Stromal cell of bone marrow (primary cell): ENCODE measurements at regions not wholly inside any gene's neighbourhood (a gene's known extent, or its start where the extent isn't known, plus 50 kb on each side); places are given as distances from the start of the nearest gene placed in this dataset.
"Not testable (repeated sequence)": the region's sequence is repeated elsewhere in the genome, so short reads cannot be mapped to it uniquely, and the experiment has no call there.

Experiments
- DNase-seq: peaks from one replicate; pipeline ENCODE4 v3.0.0-alpha.2; 2012; ENCODE audit warnings: low read depth

DNA sequence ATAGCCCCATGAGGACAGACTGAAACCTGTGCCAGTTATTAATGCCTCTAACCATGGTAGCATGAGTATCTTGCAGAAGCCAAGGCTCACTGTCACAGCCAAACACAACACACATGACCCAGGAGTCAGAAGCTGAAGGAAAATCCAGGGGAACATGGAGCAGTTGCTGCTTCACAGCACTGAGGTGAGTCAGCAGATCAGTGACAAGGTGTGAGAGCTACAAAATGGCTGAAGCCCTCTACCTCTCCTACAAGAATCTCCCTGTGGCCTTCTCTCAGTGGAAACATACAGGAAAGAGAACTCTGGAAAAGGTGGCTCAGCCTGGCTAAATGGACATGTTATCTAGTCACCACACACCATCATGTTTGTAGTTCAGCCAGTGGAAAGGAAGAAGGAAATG lies 93.5 kb downstream of the NAB1 start:
- DNase-seq, result no peak

DNA sequence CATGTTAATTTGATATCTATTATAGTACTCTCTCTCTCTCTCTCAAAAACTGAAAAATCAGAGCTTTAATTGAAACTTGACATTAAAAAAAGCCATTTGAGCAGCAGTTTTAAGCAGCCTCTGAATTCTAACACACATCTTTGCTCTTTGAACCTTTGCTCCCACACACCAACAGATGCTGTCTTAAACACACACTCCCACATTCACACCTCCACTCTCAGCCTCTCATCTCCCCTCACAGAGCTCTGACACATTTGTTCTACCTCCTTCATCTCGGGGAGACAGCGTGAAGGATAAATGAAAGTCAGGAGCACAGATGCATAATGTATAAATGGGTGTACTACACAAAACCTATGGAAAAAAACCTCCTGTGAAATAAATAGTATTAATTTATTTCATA lies 95.2 kb downstream of the NAB1 start:
- no peak for DNase-seq

DNA sequence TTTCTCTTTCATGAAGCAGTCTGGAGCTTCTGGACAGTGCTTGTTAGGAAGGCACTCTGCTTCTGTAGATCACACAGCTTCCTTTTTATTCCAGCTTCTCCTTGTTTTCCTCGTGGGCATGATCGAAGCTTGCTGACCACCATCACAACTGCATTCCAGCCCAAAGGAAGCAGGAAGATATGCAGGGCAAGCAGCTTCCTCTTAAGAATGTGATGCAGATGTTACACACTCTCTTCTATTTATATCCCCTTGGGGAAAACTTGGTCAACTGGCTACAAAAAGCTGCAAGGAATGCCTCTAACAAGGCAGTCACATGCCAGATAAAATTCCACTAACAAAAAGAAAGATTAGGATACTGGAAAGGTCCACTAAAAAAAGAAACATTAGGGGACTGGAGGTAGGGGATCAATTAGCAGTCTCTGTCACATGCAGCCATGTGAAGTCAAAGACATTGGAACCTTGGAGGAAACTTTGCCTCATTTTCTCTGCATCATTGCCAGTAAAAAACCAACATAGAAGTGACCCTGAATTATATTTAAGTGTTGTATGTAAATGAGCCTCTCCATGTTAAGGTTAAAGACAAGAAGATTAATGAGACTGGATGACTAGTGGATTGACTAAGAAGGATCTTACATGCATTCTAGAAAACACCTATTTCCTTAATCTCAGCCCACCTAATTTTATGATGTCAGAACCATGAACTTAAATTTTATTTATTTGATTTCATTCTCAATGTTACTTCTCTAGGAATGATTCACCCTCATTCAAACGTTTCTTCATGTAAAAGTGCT lies 98.3 kb downstream of the NAB1 start:
- no peak for DNase-seq

DNA sequence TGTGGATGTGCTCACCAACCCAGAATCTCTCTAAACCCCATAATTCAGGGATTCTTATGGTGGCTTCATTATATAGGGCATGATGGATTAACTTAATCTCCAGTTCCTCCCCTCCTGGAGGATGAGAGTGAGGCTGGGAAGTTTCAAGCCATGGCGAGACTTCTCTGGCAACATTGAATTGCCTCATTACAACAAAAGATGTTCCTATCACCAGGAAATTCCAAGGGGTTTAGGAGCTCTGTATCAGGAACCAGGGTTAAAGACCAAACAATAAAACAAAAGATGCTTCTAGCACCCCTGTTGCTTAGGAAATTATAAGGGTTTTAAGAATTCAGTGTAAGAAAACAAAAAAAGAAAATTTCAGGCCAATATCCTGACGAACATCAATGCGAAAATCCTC lies 100.1 kb downstream of the NAB1 start:
- DNase-seq, result no peak

DNA sequence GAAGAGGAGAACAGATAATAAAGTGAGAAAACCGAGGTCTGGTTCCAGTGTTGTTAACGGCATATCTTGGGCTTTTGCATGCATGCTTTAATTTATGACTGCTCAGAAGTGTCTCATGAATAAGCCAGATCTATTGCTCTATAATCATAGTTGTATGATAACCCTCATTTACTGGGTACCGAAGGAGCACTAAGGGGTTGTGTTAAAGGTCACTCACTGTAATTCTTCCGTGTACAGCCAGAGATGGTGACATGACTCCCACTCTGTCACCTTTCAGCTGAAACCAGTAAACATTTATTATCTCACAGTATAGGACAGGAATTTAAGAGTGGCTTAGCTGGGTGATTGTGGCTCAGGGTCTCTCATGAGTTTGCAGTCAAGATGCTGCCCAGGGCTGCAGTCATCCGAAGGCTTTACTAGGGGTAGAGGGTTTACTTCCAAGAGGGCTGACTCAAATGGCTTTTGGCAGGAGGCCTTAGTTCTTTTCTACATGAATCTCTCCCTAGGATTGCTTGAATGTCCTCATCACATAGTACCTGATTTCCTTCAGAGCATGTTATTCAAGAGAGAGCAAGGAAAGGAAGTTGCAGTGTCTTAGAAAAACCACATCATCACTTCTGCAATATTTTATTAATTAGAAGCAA lies 107.0 kb downstream of the NAB1 start:
- DNase-seq, result no peak

DNA sequence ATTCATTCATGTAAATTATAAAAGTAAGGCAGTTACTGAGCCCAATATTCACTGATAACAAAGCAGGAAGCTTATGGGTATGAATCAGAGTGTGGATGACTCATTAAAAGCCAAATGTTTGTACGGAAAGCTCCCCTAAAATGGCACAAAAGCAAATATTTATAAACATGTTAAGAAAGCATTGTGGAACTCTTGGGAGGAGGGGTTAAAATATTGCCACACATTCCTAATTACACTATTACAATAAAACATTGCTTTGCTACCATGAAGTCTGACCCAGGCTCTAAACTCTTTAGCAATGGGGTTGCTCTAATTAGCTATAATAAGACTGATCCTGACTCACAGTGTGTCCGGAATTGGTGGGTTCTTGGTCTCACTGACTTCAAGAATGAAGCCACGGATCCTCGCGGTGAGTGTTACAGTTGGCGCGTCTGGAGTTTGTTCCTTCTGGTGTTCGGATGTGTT lies 110.9 kb downstream of the NAB1 start:
- peak; percentile 57 for DNase-seq

DNA sequence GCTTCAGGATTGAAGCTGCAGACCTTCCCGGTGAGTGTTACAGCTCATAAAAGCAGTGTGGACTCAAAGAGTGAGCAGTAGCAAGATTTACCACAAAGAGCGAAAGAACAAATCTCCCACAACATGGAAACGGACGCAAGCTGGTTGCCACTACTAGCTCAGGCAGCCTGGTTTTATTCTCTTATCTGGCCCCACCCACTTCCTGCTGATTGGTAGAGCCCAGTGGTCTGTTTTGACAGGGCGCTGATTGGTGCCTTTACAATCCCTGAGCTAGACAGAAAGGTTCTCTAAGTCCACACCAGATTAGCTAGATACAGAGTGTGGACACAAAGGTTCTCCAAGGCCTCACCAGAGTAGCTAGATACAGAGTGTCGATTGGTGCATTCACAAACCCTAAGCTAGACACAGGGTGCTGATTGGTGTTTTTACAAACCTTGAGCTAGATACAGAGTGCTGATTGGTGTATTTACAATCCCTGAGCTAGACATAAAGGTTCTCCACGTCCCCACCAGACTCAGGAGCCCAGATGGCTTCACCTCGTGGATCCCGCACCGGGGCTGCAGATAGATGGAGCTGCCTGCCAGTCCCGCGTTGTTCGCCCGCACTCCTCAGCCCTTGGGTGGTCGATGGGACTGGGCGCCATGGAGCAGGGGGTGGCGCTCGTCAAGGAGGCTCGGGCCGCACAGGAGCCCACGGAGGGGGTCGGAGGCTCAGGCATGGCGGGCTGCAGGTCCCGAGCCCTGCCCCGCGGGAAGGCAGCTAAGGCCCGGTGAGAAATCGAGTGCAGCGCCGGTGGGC lies 111.7 kb downstream of the NAB1 start:
- DNase-seq, result not testable (repeated sequence)

DNA sequence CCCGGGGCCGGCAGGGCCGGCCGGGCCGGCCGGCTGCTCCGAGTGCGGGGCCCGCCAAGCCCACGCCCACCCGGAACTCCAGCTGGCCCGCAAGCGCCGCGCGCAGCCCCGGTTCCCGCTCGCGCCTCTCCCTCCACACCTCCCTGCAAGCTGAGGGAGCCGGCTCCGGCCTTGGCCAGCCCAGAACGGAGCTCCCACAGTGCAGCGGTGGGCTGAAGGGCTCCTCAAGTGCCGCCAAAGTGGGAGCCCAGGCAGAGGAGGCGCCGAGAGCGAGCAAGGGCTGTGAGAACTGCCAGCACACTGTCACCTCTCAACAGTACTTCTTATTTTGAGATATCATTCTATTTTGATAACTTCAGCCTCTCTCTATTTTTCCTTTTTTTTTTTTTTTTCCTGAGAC lies 112.3 kb downstream of the NAB1 start:
- not testable (repeated sequence) for DNase-seq

DNA sequence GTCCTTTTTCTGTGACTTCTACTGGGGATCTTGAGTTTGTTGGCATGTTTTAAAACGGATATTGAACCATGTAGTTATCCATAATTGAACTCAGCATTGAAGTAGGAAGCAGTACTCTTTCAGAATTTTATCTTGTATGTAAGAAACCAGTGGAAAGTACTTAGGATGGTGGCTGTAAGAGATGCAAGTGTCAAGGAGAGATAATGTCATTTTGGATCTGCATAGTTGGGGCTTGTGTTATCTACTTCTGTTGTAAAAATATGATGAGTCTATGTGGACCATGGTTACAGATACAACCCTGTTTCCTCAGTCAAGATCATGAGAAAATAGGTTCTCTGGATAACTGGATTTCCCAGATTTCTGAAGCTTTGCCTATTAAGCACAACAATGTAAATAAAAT lies 113.7 kb downstream of the NAB1 start:
- DNase-seq, result no peak

DNA sequence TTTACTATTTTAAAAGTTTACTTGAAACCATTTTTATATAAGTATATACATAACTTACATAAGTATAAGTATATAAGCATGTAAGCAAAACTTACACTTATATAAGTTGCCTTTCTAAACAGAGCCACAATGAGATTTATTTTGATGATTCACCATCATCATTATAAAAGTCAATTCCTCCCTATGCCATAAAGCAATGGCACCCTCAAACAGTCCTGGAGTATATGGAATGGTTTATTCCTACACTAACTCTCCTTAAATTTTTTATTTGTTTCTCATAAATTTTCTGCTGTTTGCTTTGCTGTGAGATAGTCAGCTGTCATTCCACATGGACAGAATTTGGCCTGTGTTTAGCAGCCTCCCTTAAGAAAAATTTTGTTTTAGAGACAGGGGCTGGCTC lies 114.2 kb downstream of the NAB1 start:
- no peak for DNase-seq

DNA sequence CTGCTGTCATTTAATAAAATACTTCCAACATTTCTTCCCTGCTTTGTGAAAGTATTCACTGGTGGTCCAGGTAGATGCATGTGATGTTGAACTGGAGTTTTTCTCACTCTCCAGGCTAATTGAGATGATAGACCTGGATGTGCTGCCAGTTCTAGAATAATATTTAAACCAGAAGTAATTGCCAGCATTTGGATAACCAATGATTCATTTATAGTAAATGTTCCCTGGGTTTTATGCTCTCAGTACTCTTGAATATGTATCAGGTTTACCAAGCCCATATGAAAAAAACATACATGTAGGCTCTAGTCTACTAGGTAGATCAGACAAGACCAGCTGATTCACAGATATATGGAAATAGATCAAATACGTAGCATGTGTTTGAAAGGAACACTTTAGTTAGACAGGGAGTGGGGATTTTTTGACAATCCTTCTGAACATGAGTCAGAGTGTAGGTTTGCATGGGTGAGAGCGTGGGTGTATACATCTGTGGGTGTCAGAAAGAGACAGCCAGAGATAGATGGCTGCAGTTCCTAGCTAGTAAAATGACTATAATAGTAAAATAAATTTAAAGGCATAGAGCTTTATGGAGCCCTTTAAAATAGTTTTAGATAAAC lies 115.1 kb downstream of the NAB1 start:
- DNase-seq, result no peak

DNA sequence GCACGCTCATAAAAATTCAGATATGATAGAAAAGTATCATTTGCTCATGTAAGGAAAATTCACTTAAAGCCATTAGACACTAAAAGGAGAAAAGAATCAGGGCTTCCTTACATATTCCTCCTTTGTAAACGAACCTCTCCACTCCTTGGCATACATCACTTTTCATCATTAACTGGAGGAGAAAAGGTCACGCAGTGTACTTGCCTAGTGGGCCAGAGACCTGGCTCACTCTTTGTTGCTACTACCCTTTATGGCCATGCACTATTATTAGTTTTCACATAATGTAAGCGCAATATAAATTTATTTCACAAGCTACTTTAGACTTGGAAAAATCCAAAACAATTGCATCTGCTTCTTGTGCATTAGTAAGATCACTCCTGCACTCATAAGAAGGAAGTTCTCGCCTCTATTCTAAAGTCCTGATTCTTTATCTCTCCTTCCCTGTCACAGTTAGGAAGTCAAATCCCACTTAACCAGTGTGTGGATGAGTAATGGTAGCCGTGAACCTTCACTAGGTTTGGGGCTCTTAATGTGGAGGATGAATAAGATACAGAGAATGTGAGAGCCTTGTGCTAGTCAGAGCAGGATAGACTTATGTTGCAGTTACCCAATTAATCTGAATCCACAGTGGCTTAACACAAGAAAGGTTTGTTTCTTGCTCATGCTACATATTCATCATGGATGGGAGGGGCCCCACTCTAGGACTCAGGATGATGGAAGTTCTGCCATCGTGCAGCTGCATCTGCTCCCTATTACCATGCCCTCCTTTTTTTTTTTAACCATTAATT lies 115.0 kb upstream of the GLS start:
- DNase-seq, result peak; percentile 56

DNA sequence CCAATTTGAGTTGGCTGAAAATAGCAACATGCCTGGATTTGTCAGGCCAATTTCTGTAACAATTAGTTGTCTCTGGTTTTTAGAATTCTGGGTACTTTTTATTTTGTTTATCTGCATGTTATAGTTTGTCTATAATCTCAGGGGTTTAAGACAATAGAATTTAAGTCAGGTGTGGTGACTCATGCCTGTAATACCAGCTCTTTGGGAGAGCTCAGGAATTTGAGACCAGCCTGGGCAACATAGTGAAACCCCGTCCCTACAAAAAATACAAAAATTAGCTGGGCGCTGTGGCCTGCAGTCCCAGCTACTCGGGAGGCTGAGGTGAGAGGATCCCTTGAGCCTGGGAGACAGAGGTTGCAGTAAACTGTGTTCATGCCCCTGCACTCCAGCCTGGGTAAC lies 114.4 kb upstream of the GLS start:
- DNase-seq, result no peak

DNA sequence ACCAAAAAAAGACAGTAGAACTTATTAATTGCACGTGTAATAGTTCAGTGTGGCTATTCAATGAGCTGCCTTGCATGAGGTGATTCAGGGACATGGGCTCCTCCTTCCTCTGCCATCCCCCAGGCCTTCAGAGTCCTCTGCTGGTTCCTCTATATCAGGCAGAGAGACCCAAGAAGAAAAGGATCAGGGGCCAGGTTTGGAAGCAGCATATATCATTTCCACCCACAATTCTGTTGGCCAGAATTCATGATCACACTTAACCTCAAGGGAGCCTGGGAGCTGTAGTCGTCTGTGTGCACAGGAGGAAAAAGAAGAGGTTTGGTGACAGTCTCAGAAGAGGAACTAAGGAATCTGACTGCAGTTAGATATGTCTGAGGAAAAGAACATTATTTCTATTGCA lies 114.0 kb upstream of the GLS start:
- DNase-seq, result no peak

DNA sequence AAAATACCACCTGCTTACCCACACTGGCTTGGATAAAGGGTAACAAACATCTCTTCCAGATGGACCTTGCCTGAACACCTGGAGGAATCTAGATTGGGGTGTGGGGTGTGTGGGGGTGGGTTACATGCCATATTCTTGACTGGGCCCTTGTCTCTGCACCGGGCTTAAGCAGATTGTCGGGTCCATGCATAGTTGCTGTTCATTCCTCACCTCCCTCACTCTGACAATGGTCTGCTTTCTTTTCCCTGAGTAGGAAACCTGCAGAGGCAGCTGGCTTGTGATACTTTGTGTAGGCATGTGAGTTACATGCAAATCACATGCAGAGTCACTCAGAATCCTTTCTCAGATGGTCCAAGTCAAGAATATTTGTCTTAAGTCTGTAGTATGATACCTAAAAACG lies 112.8 kb upstream of the GLS start:
- DNase-seq, result no peak

DNA sequence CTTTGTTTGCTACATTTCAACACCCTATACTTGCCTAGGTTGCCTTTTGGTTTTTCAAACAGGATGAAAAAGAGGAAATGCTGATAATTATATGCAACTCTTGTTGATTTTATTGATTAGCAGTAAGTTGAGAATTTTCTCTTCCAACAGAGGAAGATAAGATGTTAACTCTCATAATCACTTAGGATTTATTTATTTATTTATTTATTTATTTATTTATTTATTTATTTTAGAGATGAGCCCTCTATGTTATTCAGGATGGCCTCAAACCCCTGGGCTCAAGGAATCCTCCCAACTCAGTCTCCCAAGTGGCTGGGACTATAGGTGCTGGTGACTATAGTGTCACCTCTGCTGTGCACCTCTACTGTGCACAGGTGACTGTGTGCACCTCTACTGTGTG lies 111.4 kb upstream of the GLS start:
- no peak for DNase-seq

DNA sequence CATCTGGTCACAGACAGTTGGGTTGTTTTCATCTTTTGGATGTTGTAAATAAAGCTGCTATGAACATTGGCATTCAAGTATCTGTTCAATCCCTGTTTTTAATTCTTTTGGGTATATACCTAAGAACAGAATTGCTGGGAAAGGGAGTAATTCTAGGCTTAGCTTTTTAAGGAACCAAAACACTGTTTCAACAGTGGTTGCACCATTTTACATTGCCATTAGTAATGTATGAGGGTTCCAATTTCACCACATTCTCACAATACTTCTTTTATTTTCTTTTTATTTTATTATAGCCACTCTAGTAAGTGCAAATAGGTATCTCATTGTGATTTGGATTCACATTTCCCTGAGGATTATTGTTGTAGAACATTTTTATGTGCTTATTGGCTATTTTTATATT lies 108.9 kb upstream of the GLS start:
- no peak for DNase-seq

DNA sequence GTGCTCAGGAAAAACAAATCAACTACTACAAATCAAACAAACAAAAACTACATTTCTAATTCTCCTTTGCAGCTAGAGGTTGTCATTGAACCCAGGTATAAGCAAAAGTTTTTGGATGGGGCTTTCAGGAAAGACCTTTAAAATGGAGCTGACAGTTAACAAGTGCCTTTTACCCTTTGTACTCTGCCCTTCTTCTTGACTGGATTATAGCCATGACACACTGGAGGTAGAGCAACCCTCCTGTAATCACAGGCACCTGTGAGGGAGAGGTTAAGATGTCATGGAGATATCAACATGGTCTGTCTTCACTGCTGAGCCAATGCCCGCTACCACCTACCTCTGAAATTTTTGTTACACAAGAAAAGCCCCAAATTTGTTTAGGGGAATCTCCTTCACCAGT lies 100.0 kb upstream of the GLS start:
- no peak for DNase-seq

DNA sequence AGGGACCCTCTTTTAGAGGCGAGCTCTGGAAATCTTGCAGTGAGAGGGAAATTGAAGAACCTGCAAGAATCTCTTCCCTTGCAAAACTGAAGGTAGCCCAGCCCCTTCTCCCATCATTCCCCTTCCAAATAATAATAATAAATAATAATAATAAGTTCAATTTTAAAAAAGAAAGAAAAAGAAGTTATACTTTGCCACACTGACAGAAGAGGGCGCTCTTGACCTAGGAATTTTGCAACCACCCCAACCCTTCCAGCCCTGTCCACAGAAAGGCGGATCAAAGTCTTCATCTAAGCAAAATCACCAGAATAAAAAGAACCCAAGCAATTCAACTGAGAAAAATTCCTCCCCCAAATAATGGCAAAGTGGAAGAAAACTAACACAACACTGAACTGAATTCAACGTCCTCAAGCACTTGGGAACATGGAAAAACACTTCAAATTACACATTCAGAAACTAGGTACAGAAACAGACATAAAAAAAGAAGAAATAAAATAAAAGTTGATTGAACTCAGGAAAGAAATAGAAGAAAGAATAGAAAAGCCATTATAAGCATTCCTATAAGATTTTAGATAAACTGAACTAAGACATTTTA lies 98.9 kb upstream of the GLS start:
- DNase-seq, result peak; percentile 44

DNA sequence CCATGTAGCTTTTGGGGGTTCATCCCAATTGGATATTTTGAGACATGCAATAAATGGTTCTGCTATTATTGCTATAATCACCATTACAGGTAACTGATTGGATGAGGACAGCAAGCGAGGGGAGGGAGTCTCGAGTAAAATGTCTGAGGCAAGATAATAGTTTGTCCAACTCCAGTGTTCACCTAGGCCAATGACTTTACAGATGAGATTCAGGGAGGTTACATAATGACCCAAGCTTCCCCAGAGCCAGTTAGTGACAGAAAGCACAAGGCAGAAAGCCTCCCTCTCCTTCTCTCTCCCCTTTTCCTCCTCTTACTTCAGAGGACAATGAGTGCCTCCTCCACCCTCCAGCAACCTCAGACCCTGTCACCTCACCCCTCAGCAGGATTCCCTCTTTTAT lies 98.4 kb upstream of the GLS start:
- no peak for DNase-seq

DNA sequence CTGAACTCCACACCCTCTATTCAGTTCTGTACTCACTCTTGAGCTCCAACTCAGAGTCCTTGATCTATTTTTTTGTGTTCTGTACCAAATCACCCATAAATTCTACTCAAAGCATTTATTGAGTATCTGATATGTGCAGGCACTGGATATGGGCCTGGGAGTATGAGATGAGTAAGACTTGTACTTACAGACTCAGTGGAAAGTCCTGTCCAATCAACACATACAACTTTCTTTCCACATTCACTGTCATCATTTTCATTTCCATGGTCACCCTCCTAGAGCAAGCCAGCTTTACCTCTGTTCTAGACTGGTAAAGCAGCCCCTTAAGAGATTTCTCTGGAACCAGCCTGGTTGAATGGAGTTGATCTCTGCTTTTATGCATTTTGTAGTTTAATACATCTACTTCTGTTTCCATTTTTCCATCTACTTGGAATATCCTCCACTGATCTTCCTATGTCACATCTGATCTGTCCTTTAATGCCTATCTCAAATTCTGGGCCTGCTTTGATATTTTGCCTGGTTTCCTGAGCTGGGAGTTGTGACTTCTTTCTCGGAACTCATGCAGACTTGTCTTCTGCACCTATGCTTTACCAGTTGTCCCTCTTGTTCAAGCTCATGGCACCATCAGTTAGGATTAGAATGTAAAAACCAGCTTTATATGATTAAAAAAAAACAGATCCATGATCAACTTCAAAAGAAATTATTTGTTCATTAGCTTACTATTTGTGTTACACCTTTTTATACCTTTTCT lies 96.9 kb upstream of the GLS start:
- DNase-seq, result no peak
